HCT116 (cell line): ENCODE measurements at regions not wholly inside any gene's neighbourhood (a gene's known extent, or its start where the extent isn't known, plus 50 kb on each side); places are given as distances from the start of the nearest gene placed in this dataset.

Experiments
- ATAC-seq: fragments of 200-7000 bp; cut with Tn5 transposase; 2 replicates; pipeline ENCODE4 v1.9.1; 2020; ENCODE audit warnings: mild to moderate bottlenecking, moderate library complexity
- BruUV-seq: library from RNA; stranded (reverse); fragments of 400-500 nt; replicated peaks from 2 replicates; lab custom pipeline; 2021; lab: Mats Ljungman, UMichigan
- CTCF ChIA-PET: fragments of 300-600 bp; sonication (Branson Sonifier 250); formaldehyde crosslinking; loops from one replicate; lab custom pipeline; 2021; ENCODE audit warnings: antibody characterized with exemption; lab: Charles Lee
- POLR2A ChIA-PET: fragments of 300-600, 350-600 bp; sonication (Branson Sonifier 250); formaldehyde crosslinking; loops from one replicate; lab custom pipeline; 2021; ENCODE audit warnings: antibody characterized with exemption; lab: Charles Lee
- RAD21 ChIA-PET, 2 experiments: fragments of 300-600 bp; sonication (Branson Sonifier 250); formaldehyde crosslinking; loops; one replicate each; lab custom pipeline; 2023; ENCODE audit warnings: low total read pairs in 2 of 2; ENCODE audit not compliant: uncharacterized antibody in 2 of 2, unreplicated experiment in 2 of 2, low non-redundant PET in 1 of 2; lab: Charles Lee
- DNase-seq: peaks from one replicate; pipeline ENCODE4 v3.0.0-alpha.2; 2010; ENCODE audit warnings: low read depth, low spot score
- H2AFZ ChIP-seq: fragments of 200-600 bp; shearing (Covaris generic), sonication (generic); 2 replicates; pipeline ENCODE4 v1.6.1; 2017; ENCODE audit warnings: low read depth, mixed run types, mixed read lengths, antibody characterized with exemption, low read length; ENCODE audit not compliant: poor library complexity, severe bottlenecking
- H3K27ac ChIP-seq: 2 replicates; pipeline ENCODE4 v1.5.1; 2012; ENCODE audit warnings: low read depth, low read length
- H3K27me3 ChIP-seq: fragments of 200-600 bp; sonication (generic); 2 replicates; pipeline ENCODE4 v1.6.1; 2016; ENCODE audit warnings: mixed run types, low read length, mixed read lengths; ENCODE audit not compliant: insufficient read depth
- H3K36me3 ChIP-seq, 2 experiments: fragments of 200-500 bp in 1 of 2; fragments of 200-600 bp in 1 of 2; sonication (Bioruptor generic) in 1 of 2; sonication (generic) in 1 of 2; 2 replicates each; pipeline versions ENCODE4 v1.5.1 to v1.6.1; 2014 to 2016; ENCODE audit warnings: low read length in 2 of 2, inconsistent platforms in 1 of 2, mixed read lengths in 1 of 2, mixed run types in 1 of 2; ENCODE audit not compliant: insufficient read depth in 2 of 2, control insufficient read depth in 1 of 2
- H3K4me1 ChIP-seq, 2 experiments: fragments of 200-600 bp in 1 of 2; sonication (generic) in 1 of 2; 2 replicates each; pipeline versions ENCODE4 v1.5.1 to v1.6.1; 2012 to 2017; ENCODE audit warnings: low read length in 2 of 2, inconsistent platforms in 1 of 2, mild to moderate bottlenecking in 1 of 2, mixed read lengths in 1 of 2, mixed run types in 1 of 2, moderate library complexity in 1 of 2; ENCODE audit not compliant: insufficient read depth in 2 of 2, control insufficient read depth in 1 of 2
- H3K4me2 ChIP-seq: fragments of 200-600 bp; sonication (generic); 2 replicates; pipeline ENCODE4 v1.6.1; 2017; ENCODE audit warnings: mixed run types, low read length, mixed read lengths
- H3K4me3 ChIP-seq, 2 experiments: fragments of 200-600 bp in 1 of 2; sonication (generic) in 1 of 2; replicated peaks in 1 of 2; 2 replicates each; pipeline ENCODE4 v1.5.1; 2011 to 2016; ENCODE audit warnings: low read length in 2 of 2, control low read depth in 1 of 2, low read depth in 1 of 2, mild to moderate bottlenecking in 1 of 2, mixed read lengths in 1 of 2, mixed run types in 1 of 2
- H3K79me2 ChIP-seq: fragments of 200-600 bp; sonication (generic); 2 replicates; pipeline ENCODE4 v1.6.1; 2017; ENCODE audit warnings: mild to moderate bottlenecking, mixed run types, low read length, moderate library complexity, mixed read lengths; ENCODE audit not compliant: insufficient read depth
- H3K9ac ChIP-seq: fragments of 200-600 bp; sonication (generic); 2 replicates; pipeline ENCODE4 v1.6.1; 2016; ENCODE audit warnings: low read length, mixed read lengths
- H3K9me2 ChIP-seq: fragments of 200-600 bp; sonication (generic), shearing (Covaris generic); 2 replicates; pipeline ENCODE4 v1.6.1; 2017; ENCODE audit warnings: mixed run types, mild to moderate bottlenecking, moderate library complexity; ENCODE audit not compliant: insufficient read depth
- H3K9me3 ChIP-seq, 2 experiments: fragments of 200-500 bp in 1 of 2; fragments of 200-600 bp in 1 of 2; sonication (Bioruptor generic) in 1 of 2; sonication (generic) in 1 of 2; 2 replicates each; pipeline ENCODE4 v1.6.1; 2014 to 2017; ENCODE audit warnings: low read length in 2 of 2, mixed read lengths in 2 of 2, inconsistent platforms in 1 of 2, low read depth in 1 of 2, mild to moderate bottlenecking in 1 of 2, mixed run types in 1 of 2, moderate library complexity in 1 of 2; ENCODE audit not compliant: control insufficient read depth in 1 of 2, insufficient read depth in 1 of 2
- H4K20me1 ChIP-seq: fragments of 200-600 bp; sonication (generic), shearing (Covaris generic); 2 replicates; pipeline ENCODE4 v1.6.1; 2017; ENCODE audit warnings: mixed run types, mild to moderate bottlenecking, moderate library complexity; ENCODE audit not compliant: insufficient read depth
- CEBPB ChIP-seq: IDR thresholded peaks from 2 replicates; pipeline ENCODE4 v1.6.1; 2012; ENCODE audit warnings: low read depth
- CTCF ChIP-seq, 3 experiments: fragments of 200-600 bp in 1 of 3; sonication (generic) in 1 of 3; IDR thresholded peaks in 2 of 3; conservative IDR thresholded peaks in 1 of 3; 2 replicates each; pipeline ENCODE4 v1.5.1; 2012 to 2017; ENCODE audit warnings: low read depth in 2 of 3, low read length in 2 of 3, antibody characterized with exemption in 1 of 3, borderline replicate concordance in 1 of 3, control low read depth in 1 of 3, mild to moderate bottlenecking in 1 of 3, mixed read lengths in 1 of 3, mixed run types in 1 of 3, moderate library complexity in 1 of 3; ENCODE audit not compliant: insufficient read depth in 1 of 3
- EGR1 ChIP-seq: IDR thresholded peaks from 2 replicates; pipeline ENCODE4 v1.6.1; 2012; ENCODE audit warnings: low read depth
- EZH2 ChIP-seq: fragments of 200-600 bp; sonication (generic); IDR thresholded peaks from 2 replicates; pipeline ENCODE4 v1.6.1; 2017; ENCODE audit warnings: antibody characterized with exemption, mixed run types
- EZH2phosphoT487 ChIP-seq: fragments of 200-600 bp; IDR thresholded peaks from 2 replicates; pipeline ENCODE4 v1.6.1; 2018; ENCODE audit warnings: antibody characterized with exemption, borderline replicate concordance
- FOSL1 ChIP-seq: IDR thresholded peaks from 2 replicates; pipeline ENCODE4 v1.6.1; 2012; ENCODE audit warnings: low read depth
- POLR2A ChIP-seq: IDR thresholded peaks from 2 replicates; pipeline ENCODE4 v1.7.0; 2011; ENCODE audit warnings: borderline replicate concordance; ENCODE audit not compliant: insufficient read depth, insufficient read length; ENCODE audit errors: extremely low read depth
- POLR2AphosphoS5 ChIP-seq: IDR thresholded peaks from 2 replicates; pipeline ENCODE4 v1.6.1; 2011; ENCODE audit warnings: mild to moderate bottlenecking, low read depth, low read length, moderate library complexity
- RAD21 ChIP-seq: IDR thresholded peaks from 2 replicates; pipeline ENCODE4 v1.6.1; 2012; ENCODE audit warnings: low read depth, mild to moderate bottlenecking
- SRF ChIP-seq: IDR thresholded peaks from 2 replicates; pipeline ENCODE4 v1.6.1; 2012; ENCODE audit warnings: low read depth
- ZBTB33 ChIP-seq: IDR thresholded peaks from 2 replicates; pipeline ENCODE4 v1.6.1; 2011; ENCODE audit warnings: mild to moderate bottlenecking, low read length, moderate library complexity; ENCODE audit not compliant: insufficient replicate concordance; ENCODE audit errors: extremely low read depth
- ZFX ChIP-seq: fragments of 450-650 bp; IDR thresholded peaks from 2 replicates; pipeline ENCODE4 v1.6.1; 2017
- intact Hi-C: fragments of 100-400 bp; cut with micrococcal nuclease; formaldehyde crosslinking; loops from 2 replicates; pipeline ENCODE4 v1.10.0; 2022

- no peak overlapping the region for H2AFZ ChIP-seq
- no peaks in the 10 kb centered on the region for H3K79me2 ChIP-seq
- TF ChIP-seq CTCF (IDR thresholded peaks at IDR 0.05 in 2 of 3, conservative IDR thresholded peaks at IDR 0.05 in 1 of 3; ENCODE audit: borderline replicate concordance in 1 of 3, insufficient read depth in 1 of 3, low read depth in 2 of 3, low read length in 2 of 3) (peak; percentile 7 to 66 (median 62); a peak in 4 of 6 replicates), ZFX (no peak)
- peak; percentile 13 for DNase-seq
- BruUV-seq, result no TSS peak
- no peaks in the 10 kb centered on the region for H3K9me3 ChIP-seq
- ChIA-PET CTCF (interaction anchor here (1.6 to 2.4 kb wide), 10 partner anchors 8 to 349 kb away, joined by 4 to 12 read pairs (median 9); no protein-coding TSS in a partner anchor), POLR2A (no interaction called here), RAD21 (no interaction called here)
- ATAC-seq, result peak; percentile 74
- H3K4me3 ChIP-seq, result no peak overlapping the region
- H3K4me2 ChIP-seq, result no peak overlapping the region
- no peak overlapping the region for H3K27ac ChIP-seq
- H3K4me1 ChIP-seq, result no peaks in the 10 kb centered on the region
- H4K20me1 ChIP-seq, result no peaks in the 10 kb centered on the region
- no peaks in the 10 kb centered on the region for H3K36me3 ChIP-seq
- peaks cover 43% of the 10 kb centered on the region for H3K27me3 ChIP-seq
- H3K9me2 ChIP-seq, result no peaks in the 10 kb centered on the region
- intact Hi-C loops, result no loop called here
- no peak overlapping the region for H3K9ac ChIP-seq
Measured at GRCh38 chr12:54723379-54724256, 75.5 kb upstream of the DCD start.

GRCh38 chr12:54721312-54721711 is 73.1 kb upstream of the DCD start:
- H2AFZ ChIP-seq, result no peak overlapping the region
- BruUV-seq, result no TSS peak
- H3K4me3 ChIP-seq, result no peak overlapping the region
- TF ChIP-seq POLR2A, result no peak
- no peak for TF ChIP-seq RAD21
- no peak for TF ChIP-seq CEBPB
- no peak for TF ChIP-seq EGR1
- TF ChIP-seq EZH2phosphoT487, result no peak
- no peak for TF ChIP-seq POLR2AphosphoS5
- TF ChIP-seq ZFX, result no peak
- no peak for TF ChIP-seq SRF
- TF ChIP-seq ZBTB33, result no peak
- TF ChIP-seq FOSL1, result no peak
- no peak for TF ChIP-seq EZH2
- TF ChIP-seq, all 23 proteins: peak for 0
- no peaks in the 10 kb centered on the region for H3K9me2 ChIP-seq
- no peak overlapping the region for H3K4me2 ChIP-seq
- no peak for DNase-seq
- H4K20me1 ChIP-seq, result no peaks in the 10 kb centered on the region
- intact Hi-C loops, result no loop called here
- H3K27ac ChIP-seq, result no peak overlapping the region
- H3K9ac ChIP-seq, result no peak overlapping the region
- H3K4me1 ChIP-seq, result no peaks in the 10 kb centered on the region
- H3K36me3 ChIP-seq, result no peaks in the 10 kb centered on the region
- ATAC-seq, result no peak
- peaks cover 57% of the 10 kb centered on the region for H3K27me3 ChIP-seq
- ChIA-PET CTCF (interaction anchor here (0.6 kb wide), 1 partner anchor 19 kb away, joined by 3 read pairs; no protein-coding TSS in a partner anchor), RAD21 (no interaction called here), POLR2A (no interaction called here)
- H3K79me2 ChIP-seq, result no peaks in the 10 kb centered on the region
- H3K9me3 ChIP-seq, result no peaks in the 10 kb centered on the region
